RCC 7860 (cell line): ENCODE measurements at regions not wholly inside any gene's neighbourhood (a gene's known extent, or its start where the extent isn't known, plus 50 kb on each side); places are given as distances from the start of the nearest gene placed in this dataset.

ENCODE experiments used
- DNase-seq: peaks from one replicate; pipeline ENCODE4 v3.0.0-alpha.2; 2015; ENCODE audit warnings: low spot score
- FAIRE-seq: peaks from 2 replicates; lab custom pipeline; 2012; peaks lifted over from hg19 to GRCh38; lab: Jason Lieb, UNC

DNA sequence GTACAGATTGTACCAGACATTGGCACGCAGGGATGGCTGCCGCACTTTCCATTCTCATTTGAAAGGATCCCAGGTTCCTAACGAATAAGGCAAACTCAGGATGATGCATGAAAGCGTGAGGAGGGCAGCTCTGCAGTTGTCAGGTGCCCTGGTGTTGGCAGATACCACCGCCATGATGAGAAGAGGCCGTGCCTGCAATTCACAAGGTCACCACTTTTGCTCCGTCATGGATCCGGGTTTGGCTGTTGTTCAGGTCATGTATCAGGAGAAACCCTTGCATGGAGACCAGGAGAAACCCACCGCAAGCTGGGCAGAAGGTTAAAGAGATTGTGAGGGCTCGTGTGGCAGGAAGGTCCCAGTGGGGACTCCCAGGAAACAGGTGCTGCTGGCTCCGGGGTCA, 233.2 kb downstream of the KLF6 start:
- no peak for FAIRE-seq

DNA sequence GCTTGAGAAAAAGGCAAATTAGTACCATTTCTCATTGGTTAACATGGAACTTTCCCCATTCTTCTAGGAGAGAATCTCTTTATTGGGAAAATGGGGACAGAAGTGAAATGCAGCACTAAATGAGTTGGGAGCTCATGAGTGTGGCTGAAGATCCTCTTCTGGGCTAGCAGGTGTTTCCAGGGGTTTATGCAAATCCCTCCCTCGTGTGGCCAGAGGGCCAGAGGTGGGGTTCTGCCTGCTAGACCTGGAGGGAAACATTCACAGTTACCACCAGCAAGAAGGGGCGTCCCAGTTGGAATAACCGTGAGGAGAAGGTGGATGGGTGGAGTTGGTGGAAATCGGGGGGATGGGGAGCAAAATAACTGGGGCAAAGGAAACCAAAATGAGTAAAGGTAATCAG, 235.9 kb downstream of the KLF6 start:
- no peak for FAIRE-seq
- no peak for DNase-seq

More for the DNA sequence above, 233.2 kb downstream of the KLF6 start:
- no peak for DNase-seq

GRCh38 chr10:3548702-3549101, 236.3 kb downstream of the KLF6 start:
- DNase-seq (peak; percentile 58), FAIRE-seq (peak; percentile 41)

DNA sequence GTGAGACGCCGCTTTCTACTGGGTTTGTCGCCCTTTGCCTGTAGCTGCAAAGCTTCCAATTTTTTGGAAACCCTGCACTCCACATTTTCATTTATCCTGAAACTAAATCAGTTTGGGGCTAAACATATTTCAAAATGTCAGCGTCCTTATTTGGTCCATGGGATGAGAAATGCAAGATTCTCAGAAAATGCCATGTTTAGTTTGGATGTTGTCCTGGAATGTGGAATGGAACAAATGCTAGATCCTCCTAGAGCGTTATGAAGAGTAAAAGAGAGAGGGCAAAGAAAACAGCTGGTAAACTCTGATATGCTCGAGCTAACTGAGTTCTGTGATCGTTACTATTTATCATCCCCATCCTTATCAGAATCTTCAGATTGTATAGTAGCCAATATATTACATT, 236.9 kb downstream of the KLF6 start:
- FAIRE-seq (no peak), DNase-seq (no peak)

DNA sequence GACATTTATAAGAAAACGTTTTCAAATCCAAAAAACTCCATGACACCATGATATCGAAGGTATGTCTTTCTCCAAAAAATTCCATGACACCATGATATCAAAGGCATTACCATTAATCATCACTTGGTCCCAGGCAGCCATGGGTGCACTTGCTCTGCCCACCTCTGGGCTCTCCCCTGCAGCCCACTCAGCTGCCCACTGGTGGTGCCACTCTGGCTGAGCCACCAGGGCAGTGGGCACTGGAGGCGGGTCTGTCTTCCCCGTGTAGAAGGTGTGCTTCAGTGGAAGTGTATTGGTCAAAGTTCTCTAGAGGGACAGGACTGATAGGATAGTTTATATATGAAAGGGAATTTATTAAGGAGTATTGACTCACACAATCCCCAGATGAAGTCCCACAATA, 240.4 kb downstream of the KLF6 start:
- no peak for FAIRE-seq

GRCh38 chr10:3542185-3542611, 242.8 kb downstream of the KLF6 start:
- DNase-seq (peak; percentile 63), FAIRE-seq (peak; percentile 78)

More for the DNA sequence above, 240.4 kb downstream of the KLF6 start:
- no peak for DNase-seq

DNA sequence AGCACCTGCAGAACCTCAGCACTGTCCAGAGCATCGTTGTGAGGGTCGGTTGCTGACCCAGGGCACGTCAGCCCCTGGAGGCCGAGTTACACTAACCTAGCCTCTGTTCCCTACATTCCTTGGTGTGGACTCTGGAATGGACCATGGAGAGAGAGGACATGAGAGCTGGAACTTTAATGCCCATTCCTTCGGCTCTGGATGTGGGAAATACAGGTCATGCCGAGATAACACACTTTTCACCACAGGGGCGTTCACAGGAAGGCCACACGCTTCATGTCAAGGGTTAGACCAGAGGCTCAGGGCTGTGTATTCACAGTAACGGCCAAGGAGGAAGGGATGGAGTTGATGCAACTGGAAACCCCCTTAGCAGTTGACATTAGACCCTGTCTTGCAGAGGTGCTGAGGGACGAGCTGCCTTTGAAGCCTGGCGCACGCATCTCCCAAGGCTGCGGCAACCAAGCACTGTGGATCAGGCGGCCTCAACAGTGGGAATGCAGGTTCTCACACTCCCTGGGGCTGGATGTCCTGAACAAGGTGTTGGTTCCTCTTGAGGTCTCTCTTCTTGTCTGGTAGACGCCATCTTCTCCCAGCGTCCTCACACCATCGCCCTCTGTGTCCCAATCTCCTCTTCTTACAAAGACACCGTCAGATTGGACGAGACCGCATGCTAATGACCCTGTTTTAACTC, 245.2 kb downstream of the KLF6 start:
- FAIRE-seq = no peak
- DNase-seq = no peak

DNA sequence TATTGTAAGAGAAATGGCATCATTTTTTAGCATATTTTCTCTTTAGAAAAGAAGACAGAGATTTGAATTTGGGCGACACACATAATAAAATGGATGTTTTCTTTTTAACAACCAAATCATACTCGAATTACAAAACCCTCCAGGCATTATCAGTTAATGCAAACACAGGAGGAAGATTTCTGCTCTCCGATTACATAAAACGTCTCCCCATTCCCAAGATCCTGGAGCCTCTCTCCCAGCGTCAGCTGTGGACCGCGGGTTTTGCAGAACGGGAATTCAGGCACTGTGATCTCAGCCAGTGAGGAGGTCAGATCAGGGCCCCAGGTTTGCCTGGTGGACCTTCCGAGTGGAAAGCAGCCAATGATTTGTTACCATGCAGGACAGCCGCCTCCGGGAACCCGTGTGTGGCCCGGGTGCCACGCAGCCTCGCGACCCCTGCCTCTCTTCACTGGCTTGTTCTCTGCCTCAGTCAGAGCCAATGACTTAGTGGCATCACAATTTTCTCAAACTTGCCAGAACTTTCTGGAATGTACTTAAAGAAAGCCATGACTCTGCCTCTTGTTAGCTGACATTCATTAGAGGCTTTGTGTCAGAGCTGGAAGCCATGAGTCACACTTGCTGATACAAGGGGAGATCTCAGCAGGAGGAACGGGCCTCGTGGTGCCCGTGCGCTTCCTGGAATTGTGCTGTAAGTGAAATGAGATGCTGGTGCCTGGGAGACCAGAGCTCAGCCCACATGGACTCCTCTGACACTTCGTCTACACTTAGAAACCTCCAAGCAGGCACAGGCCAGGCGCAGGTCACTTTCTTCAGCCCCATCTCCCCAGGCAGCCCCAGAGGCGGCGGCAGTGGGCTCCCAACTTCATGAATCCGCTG, 246.1 kb downstream of the KLF6 start:
- FAIRE-seq = peak; percentile 74
- peak; percentile 88 for DNase-seq

GRCh38 chr10:3538291-3538655, 246.7 kb downstream of the KLF6 start:
- DNase-seq (no peak), FAIRE-seq (no peak)

GRCh38 chr10:3537518-3537917, 247.5 kb downstream of the KLF6 start:
- DNase-seq = no peak
- no peak for FAIRE-seq

- DNase-seq (no peak), FAIRE-seq (no peak)
These were observed 250.0 kb downstream of the KLF6 start for GRCh38 chr10:3535001-3535400.

GRCh38 chr10:3534433-3534832, 250.6 kb downstream of the KLF6 start:
- DNase-seq (no peak), FAIRE-seq (no peak)

DNA sequence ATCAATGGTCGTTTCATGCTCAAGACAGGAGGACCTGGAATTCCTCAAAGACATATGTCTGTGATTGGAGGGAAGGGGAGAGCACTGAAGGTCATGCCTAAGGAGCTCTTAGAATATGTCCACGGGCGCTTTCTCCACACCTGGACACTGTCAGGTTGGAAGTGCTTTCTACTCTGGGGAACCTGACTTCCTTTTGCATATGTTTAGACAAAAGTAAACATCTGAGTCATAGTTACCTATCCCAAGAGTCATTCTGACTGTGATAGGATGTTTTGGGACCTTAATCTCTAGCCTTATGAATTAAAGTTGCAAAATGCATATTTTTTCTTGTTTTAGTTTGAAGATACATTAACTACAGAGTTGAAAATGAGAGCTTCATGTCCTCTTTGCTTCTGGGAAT, 251.7 kb downstream of the KLF6 start:
- FAIRE-seq = no peak
- no peak for DNase-seq

DNA sequence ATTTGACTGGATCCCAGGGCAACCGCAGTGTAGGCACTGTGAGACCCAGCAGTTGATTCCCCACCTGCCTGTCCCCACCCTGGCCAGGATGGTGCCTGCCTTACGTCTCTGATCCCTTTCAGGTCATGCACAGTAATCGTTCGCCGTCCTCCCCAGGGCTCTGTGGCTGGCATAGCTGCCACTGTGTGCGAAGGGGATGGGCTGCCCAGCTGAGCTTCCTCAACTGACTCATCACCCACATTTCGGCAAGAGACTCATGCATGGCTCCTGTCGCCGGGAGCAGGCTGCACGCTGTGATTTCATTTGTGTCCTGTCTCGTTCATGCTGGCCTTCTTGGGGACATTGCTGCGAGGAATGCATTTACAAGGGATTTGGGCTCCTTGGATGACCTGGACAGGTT, 252.4 kb downstream of the KLF6 start:
- peak; percentile 91 for FAIRE-seq
- peak; percentile 88 for DNase-seq

GRCh38 chr10:3531670-3532069, 253.3 kb downstream of the KLF6 start:
- no peak for FAIRE-seq
- DNase-seq = no peak

DNA sequence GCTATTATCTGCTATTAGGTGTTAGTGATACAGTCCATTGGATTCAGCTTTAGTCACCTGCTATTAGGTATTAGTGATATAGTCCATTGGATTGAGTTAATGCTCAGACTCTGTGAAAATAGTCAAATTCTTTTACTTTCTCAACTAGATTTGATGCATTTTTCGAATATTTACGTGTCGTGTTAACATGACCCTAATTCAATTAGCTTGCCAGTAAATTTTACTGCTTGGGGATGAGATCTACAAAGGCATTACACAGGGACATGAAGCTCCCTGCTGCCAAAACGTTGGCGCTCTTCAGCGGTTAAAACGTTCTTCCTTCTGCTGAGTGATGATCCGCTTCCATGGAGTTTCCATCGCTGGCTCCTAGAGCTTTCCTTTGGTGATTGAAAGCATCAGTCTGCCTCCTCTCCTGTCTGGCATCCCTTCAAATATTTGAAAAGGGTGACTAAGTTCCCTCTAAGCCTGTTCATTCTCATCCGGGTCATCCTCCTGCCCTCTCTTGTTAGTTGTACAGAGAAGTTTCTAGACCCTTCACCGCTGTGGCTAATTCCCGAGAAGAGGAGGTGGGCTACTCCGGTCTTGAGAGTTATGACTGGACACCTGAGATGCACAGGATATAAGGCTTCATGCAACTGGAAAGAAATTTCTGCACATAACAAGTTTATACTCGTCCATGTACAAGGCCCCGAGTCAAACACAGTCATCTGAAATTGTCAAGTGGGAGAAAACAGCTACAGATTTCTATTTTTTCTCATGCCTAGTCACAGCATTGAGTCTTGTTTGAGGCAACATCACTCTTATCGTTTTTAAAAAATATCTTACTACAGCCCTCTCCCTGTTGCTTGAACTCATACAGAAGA, 254.0 kb downstream of the KLF6 start:
- DNase-seq (peak; percentile 80), FAIRE-seq (no peak)

DNA sequence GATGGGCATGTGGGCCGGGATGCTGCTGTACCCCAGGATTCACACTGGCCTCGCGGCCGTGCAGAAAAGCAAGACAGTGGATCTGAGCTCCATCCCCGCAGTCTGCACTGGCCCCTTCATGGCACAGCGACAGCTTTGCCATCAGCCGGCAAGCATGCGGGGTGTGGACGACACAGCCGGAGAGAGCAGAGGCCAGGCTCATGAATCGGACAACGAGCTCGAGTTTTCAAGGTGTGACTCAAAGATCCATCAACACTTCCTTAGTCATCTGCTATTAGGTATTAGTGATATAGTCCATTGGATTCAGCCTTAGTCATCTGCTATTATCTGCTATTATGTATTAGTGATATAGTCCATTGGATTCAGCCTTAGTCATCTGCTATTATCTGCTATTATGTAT, 254.7 kb downstream of the KLF6 start:
- DNase-seq (peak; percentile 92), FAIRE-seq (peak; percentile 99)

DNA sequence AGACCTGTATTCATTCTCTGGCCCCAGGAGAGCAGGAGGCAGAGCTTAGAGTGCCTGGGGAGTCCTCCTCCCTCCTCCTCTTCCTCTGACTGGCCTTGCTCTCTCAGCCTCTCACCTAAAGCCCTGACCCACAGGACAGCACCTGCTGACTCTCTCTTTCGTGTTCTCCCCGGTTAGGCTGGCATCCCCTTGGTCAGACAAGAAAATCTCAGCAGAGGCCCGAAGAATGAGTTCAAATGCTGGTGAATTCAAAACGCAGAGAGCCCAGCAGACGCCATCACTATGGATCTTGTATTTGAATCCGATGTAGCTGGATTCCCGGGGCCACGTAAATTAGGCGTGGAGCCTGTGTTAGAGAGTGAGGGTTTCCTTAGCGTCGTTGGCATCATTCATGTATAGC, 255.3 kb downstream of the KLF6 start:
- FAIRE-seq = no peak
- no peak for DNase-seq

DNA sequence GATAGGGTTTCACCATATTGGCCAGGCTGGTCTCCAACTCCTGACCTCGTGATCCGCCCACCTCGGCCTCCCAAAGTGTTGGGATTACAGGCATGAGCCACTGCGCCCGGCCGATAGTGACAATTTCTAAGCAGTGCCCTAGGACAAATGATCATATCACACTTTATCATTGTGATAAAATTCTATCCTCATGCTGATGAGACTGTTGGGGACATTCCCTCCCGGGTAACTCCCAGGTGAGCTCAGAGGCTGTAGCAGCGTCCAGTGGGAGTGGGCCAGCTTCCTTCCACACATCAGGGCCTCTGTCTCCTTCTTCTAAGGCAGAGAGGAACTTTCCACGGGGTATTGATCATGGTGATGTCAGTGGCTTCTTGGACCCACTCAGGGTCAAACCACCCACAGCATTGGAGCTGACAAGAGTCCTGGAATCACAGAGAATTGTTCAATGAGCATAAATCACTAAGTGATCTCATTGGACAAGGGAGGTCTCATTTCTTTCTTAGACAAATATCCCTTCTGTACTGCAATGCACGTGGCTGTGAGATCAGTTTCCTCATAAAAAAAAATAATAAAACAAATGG, 256.1 kb downstream of the KLF6 start:
- DNase-seq (no peak), FAIRE-seq (no peak)

DNA sequence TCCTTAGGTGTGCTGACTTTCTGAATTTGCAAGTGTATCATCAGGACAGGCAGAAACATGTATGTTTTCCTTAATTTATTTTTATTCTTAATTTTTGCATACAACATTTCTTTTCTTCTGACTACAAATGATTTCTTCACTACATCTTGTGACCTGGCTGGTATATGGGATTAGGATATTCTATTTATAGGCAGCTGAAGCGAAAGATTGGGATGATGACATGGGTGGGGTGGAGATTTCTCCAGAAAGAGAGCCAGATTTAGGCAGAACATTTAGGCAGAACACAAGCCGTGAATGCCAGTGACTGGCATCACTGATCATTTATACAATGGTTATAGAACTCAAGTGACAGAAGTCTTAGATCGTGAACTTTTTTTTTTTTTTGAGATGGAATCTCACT, 256.7 kb downstream of the KLF6 start:
- DNase-seq = no peak
- no peak for FAIRE-seq

DNA sequence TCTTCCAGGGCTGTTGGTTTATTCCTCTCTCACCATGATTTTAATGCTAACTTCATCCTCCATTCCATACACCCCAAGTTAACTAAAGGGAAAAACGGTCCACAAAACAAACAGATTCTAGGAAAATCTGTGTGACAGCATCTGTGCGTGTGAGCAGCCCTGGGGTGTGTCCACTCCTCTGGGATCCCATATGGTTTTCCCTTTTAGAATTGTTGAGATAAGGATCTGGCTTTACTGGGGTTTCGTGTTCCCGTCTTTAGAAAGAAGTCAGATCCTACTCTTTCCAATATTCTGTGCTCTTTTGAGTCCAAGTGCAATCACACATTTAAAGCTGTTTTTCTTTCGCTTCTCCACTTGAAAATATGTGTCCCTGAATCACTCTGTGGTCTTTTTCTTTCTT, 257.1 kb downstream of the KLF6 start:
- no peak for FAIRE-seq
- DNase-seq = no peak
